NT2/D1 (cell line): ENCODE measurements at regions not wholly inside any gene's neighbourhood (a gene's known extent, or its start where the extent isn't known, plus 50 kb on each side); places are given as distances from the start of the nearest gene placed in this dataset.
"Not testable (repeated sequence)": the region's sequence is repeated elsewhere in the genome, so short reads cannot be mapped to it uniquely, and the experiment has no call there.

Experiments used
- DNase-seq: peaks from one replicate; pipeline ENCODE4 v3.0.0-alpha.2; 2011; ENCODE audit warnings: low read depth, low spot score
- H3K27me3 ChIP-seq: 2 replicates; pipeline ENCODE4 v1.6.0; 2011; ENCODE audit warnings: mild to moderate bottlenecking; ENCODE audit not compliant: insufficient read length, insufficient read depth
- H3K36me3 ChIP-seq: 2 replicates; pipeline ENCODE4 v1.6.1; 2011; ENCODE audit warnings: mild to moderate bottlenecking, low read length, mixed read lengths; ENCODE audit not compliant: insufficient read depth, insufficient read length
- H3K4me1 ChIP-seq: 2 replicates; pipeline ENCODE4 v1.5.1; 2011; ENCODE audit not compliant: insufficient read depth, insufficient read length
- H3K4me3 ChIP-seq: 2 replicates; pipeline ENCODE4 v1.5.1; 2011; ENCODE audit warnings: low read depth; ENCODE audit not compliant: insufficient read length
- H3K9ac ChIP-seq: 2 replicates; pipeline ENCODE4 v1.6.0; 2011; ENCODE audit warnings: low read depth; ENCODE audit not compliant: insufficient read length
- H3K9me3 ChIP-seq: 2 replicates; pipeline ENCODE4 v1.5.1; 2011; ENCODE audit warnings: mild to moderate bottlenecking, low read length; ENCODE audit not compliant: insufficient read depth
- SUZ12 ChIP-seq: IDR thresholded peaks from 2 replicates; pipeline ENCODE4 v1.6.1; 2011; ENCODE audit not compliant: insufficient read length, insufficient read depth; ENCODE audit errors: extremely low read depth
- YY1 ChIP-seq: IDR thresholded peaks from 2 replicates; pipeline ENCODE4 v1.6.1; 2011; ENCODE audit not compliant: insufficient read length, insufficient read depth
- ZNF274 ChIP-seq: IDR thresholded peaks from 2 replicates; pipeline ENCODE4 v1.6.1; 2011; ENCODE audit warnings: mild to moderate bottlenecking, low read depth, low read length

DNA sequence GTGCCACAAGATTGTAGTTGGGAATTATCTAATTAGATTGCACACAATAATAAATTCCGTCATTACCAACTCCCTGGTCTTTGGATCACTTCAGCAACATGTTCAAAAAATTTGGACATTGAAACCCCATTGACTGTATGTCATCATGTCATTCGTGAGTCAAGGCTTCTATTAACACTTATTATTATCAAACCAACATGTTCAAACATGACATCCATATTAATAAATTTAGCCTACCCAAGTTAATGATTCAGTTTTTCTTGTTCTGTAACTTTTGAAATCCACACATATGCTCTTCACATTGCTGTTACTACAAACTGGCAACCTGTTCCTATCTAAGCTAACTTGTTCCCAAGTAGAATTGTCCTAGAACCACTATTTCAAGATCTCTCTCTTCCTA is 1142.7 kb upstream of the SLC39A10 start:
- Histone ChIP-seq H3K9me3 (no peaks in the 10 kb centered on the region), H3K27me3 (no peaks in the 10 kb centered on the region), H3K36me3 (no peaks in the 10 kb centered on the region), H3K9ac (no peak overlapping the region), H3K4me1 (no peaks in the 10 kb centered on the region), H3K4me3 (no peak overlapping the region)
- TF ChIP-seq YY1 (no peak), SUZ12 (no peak), ZNF274 (no peak)
- DNase-seq: no peak

DNA sequence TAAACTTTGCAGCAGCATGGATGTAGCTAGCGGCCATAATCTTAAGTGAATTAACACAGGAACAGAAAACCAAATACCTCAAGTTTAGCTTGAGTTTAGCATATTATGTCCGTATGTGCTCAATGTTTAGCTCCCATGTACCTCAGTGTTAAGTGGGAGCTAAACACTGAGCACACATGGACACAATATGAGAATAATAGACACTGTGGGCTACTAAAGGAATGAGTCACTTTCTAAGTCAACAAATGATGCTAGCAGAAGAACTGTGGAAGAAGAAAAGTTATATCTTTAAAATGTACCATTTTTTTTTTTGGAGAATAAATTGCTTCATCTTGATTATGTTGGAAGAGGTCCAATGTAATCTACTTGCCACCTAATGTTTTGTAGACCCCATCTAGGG is 1146.0 kb upstream of the SLC39A10 start:
- not testable (repeated sequence) for H3K36me3 ChIP-seq, H3K4me3 ChIP-seq, H3K9me3 ChIP-seq, H3K4me1 ChIP-seq, H3K9ac ChIP-seq, DNase-seq, H3K27me3 ChIP-seq

DNA sequence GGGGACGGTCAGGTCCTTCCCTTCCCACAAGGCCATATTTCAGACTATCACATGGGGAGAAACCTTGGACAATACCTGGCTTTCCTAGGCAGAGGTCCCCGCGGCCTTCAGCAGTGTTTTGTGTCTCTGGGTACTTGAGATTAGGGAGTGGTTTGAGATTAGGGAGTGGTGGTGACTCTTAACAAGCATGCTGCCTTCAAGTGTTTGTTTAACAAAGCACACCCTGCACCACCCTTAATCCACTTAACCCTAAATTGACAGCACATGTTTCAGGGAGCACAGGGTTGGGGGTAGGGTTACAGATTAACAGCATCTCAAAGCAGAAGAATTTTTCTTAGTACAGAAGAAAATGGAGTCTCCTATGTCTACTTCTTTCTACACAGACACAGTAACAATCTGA is 1152.2 kb upstream of the SLC39A10 start:
- H3K27me3 ChIP-seq, H3K9me3 ChIP-seq, H3K4me1 ChIP-seq, H3K9ac ChIP-seq, H3K36me3 ChIP-seq, H3K4me3 ChIP-seq: not testable (repeated sequence)
- DNase-seq: peak; percentile 5

DNA sequence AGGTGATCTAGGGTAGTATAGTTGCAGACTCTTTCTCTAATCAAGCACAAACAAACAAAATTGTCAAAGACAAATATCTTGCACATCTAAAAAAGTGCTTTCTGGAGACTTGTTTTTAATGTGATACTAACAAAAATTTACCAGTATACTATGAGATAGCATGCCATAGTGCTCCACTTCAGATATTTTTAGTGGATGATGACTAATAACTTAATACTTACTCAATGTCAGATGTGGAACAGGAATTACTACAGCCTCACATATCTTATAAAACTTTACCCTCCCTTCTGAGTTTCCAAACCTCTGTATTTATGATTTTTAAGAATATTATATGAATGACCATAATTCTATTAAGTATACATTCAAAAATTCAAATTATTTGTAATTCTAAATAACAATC is 1162.0 kb upstream of the SLC39A10 start:
- no peak overlapping the region for H3K4me3 ChIP-seq
- no peak overlapping the region for H3K9ac ChIP-seq
- no peak for TF ChIP-seq YY1
- TF ChIP-seq ZNF274: no peak
- TF ChIP-seq SUZ12: no peak
- H3K27me3 ChIP-seq: no peaks in the 10 kb centered on the region
- no peaks in the 10 kb centered on the region for H3K36me3 ChIP-seq
- H3K4me1 ChIP-seq: no peaks in the 10 kb centered on the region
- no peaks in the 10 kb centered on the region for H3K9me3 ChIP-seq
- DNase-seq: no peak

DNA sequence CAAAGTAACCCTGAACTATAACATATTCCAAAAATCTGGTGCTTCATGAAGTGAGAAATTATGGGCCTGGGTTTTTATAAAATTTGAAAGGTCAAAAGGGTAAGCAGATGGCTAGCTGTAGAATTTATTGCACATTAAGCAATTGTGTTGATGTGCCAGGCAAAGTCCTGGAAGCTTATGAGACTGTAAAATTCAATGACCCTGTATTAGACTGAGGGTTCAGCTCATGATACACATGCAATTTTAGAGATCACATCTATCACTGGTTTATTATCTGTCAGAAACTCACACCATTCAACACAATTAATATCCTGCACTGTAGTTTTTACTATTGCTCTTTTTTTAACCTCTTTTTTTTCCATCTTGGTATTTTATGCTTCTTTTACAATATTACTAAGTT is 1162.6 kb upstream of the SLC39A10 start:
- TF ChIP-seq YY1: no peak
- TF ChIP-seq SUZ12: no peak
- TF ChIP-seq ZNF274: no peak

DNA sequence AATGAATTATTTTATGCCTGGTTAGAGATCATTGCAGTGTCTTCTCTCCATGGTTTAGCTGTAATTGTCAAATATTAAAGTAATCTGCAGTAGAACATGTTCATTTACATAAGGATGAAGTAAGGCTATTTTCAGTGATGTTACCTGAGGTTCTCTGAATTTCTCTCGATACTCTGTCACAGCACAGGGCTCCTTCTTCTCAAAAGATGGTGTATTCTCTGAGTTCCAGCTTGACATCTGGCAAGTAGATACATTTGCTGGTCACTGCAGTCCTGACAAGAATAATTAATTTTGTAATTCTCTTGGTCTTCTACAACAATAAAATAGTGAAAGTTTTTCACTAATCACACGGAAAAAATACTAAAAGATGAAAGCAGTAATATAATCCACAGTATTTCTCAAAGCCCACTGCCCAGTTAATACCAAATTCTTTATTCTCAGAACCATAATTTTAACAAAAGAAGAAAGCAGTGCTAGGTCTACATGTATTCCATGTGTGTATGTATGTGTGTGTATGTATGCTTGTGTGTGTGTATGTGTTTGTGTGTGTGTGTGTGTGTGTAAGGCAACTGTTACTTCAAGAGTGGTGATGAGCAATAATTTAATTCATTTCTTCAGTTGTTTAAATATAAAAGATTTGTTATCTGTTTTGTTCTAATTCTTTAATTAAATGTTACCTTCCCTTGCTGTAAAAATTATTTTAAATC is 1165.5 kb upstream of the SLC39A10 start:
- no peaks in the 10 kb centered on the region for H3K9me3 ChIP-seq
- H3K9ac ChIP-seq: no peak overlapping the region
- no peaks in the 10 kb centered on the region for H3K36me3 ChIP-seq
- no peaks in the 10 kb centered on the region for H3K4me1 ChIP-seq
- no peak for DNase-seq
- TF ChIP-seq SUZ12 (no peak), YY1 (no peak), ZNF274 (no peak)
- no peak overlapping the region for H3K4me3 ChIP-seq
- no peaks in the 10 kb centered on the region for H3K27me3 ChIP-seq

More for the DNA sequence above, 1162.6 kb upstream of the SLC39A10 start:
- Histone ChIP-seq H3K4me3 (no peak overlapping the region), H3K9ac (no peak overlapping the region), H3K4me1 (no peaks in the 10 kb centered on the region), H3K9me3 (no peaks in the 10 kb centered on the region), H3K36me3 (no peaks in the 10 kb centered on the region), H3K27me3 (no peaks in the 10 kb centered on the region)
- DNase-seq: no peak

DNA sequence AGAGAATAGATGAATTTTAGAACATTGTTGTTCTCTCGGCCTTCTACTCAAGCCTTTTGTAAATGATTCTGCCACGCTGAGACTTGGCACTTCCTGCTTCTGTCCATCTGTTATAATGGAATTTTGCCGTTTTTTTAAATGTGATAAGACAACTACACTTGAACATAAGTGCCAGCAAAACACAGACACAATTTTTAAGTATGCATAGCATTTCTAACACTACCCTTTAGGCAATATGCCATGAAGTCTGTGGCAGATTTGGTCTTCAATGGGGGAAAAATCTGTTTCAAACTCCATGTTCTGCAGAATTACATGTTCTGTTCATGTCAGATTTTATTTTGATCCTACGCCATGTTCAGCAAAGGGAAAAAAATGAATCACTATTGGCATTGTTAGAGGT is 1170.7 kb upstream of the SLC39A10 start:
- Histone ChIP-seq H3K4me1 (no peaks in the 10 kb centered on the region), H3K9ac (no peak overlapping the region), H3K36me3 (no peaks in the 10 kb centered on the region), H3K27me3 (no peaks in the 10 kb centered on the region), H3K9me3 (no peaks in the 10 kb centered on the region), H3K4me3 (no peak overlapping the region)
- no peak for TF ChIP-seq YY1
- no peak for TF ChIP-seq ZNF274
- no peak for TF ChIP-seq SUZ12
- DNase-seq: no peak

DNA sequence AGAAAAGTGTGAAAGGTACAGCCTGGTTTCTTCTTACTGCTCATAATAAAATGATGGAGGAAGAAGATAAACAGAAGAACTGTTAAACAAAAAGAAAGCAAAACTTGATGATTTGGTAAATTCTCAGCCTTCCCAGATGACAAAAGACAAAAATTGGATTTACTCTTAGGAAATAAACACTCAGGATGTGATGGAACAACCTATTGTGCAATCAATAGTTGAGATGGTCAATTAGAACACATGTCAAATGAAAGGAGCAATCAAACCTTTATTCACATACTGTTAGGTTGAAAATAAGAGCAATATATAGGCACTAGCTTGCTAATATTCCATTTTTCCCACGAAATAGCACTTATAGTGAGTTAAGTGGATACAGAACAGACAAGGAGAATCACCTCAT is 1174.0 kb upstream of the SLC39A10 start:
- no peak overlapping the region for H3K9ac ChIP-seq
- H3K9me3 ChIP-seq: no peaks in the 10 kb centered on the region
- no peak for DNase-seq
- TF ChIP-seq SUZ12: no peak
- TF ChIP-seq YY1: no peak
- TF ChIP-seq ZNF274: no peak
- H3K36me3 ChIP-seq: no peaks in the 10 kb centered on the region
- no peaks in the 10 kb centered on the region for H3K4me1 ChIP-seq
- H3K27me3 ChIP-seq: no peaks in the 10 kb centered on the region
- H3K4me3 ChIP-seq: no peak overlapping the region
